Spinal cord (tissue), 9 donors: ENCODE measurements at regions not wholly inside any gene's neighbourhood (a gene's known extent, or its start where the extent isn't known, plus 50 kb on each side); places are given as distances from the start of the nearest gene placed in this dataset.

Source experiments
- DNase-seq, 6 donors: peaks; one replicate each; pipeline versions ENCODE4 v3.0.0 to v3.0.0-alpha.2; 2013 to 2015; ENCODE audit warnings: low spot score in 6 of 6, low read depth in 4 of 6
- H3K27ac ChIP-seq: one replicate; pipeline ENCODE4 v1.5.1; 2013; ENCODE audit warnings: low read depth, low read length, control low read depth
- H3K27me3 ChIP-seq: one replicate; pipeline ENCODE4 v1.6.1; 2013; ENCODE audit warnings: low read length; ENCODE audit not compliant: control insufficient read depth, insufficient read depth
- H3K36me3 ChIP-seq: one replicate; pipeline ENCODE4 v1.6.1; 2013; ENCODE audit warnings: low read length; ENCODE audit not compliant: control insufficient read depth, insufficient read depth
- H3K4me1 ChIP-seq: one replicate; pipeline ENCODE4 v1.6.1; 2013; ENCODE audit warnings: low read length; ENCODE audit not compliant: control insufficient read depth, insufficient read depth
- H3K4me3 ChIP-seq: one replicate; pipeline ENCODE4 v1.5.1; 2013; ENCODE audit warnings: low read depth, low read length, control low read depth
- H3K9me3 ChIP-seq: one replicate; pipeline ENCODE4 v1.6.1; 2013; ENCODE audit warnings: low read length; ENCODE audit not compliant: control insufficient read depth, insufficient read depth
- WGBS: methylation state at CpG from one replicate; pipeline ENCODE4 v1.1.5; 2013; ENCODE audit warnings: missing lambda C conversion rate; ENCODE audit not compliant: insufficient coverage; 5-methylcytosine and 5-hydroxymethylcytosine counted together
- donor health status: healthy.

GRCh38 chr10:61554925-61555324, 101.7 kb upstream of the TMEM26 start:
- no peak overlapping the region for H3K4me3 ChIP-seq
- H3K36me3 ChIP-seq = no peaks in the 10 kb centered on the region
- no peak overlapping the region for H3K27ac ChIP-seq
- H3K4me1 ChIP-seq = no peaks in the 10 kb centered on the region
- no peaks in the 10 kb centered on the region for H3K27me3 ChIP-seq
- WGBS = 100% methylated on average over 1 of the region's 5 CpGs
- no peak for DNase-seq
- H3K9me3 ChIP-seq = no peaks in the 10 kb centered on the region

DNA sequence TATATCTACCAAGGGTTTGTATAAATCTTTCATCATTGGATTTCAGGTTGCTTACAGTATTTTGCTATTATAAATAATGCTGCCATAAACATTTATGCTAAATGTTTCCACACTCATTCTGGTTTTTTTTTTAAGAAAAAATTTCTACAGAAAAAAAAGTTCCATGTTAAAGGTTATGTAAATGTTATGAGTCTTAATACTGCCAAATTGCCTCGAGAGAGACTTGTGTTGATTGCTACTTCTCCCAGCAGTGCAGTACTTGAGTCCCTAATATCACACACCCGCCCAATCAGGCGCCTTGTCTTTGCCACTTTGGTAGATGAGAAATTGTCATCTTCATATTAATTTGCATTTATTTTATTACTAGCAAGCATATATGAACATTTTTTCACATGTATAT, 96.7 kb upstream of the TMEM26 start:
- Histone ChIP-seq H3K4me3 (no peak overlapping the region), H3K27ac (no peak overlapping the region), H3K9me3 (no peaks in the 10 kb centered on the region), H3K36me3 (no peaks in the 10 kb centered on the region), H3K4me1 (no peaks in the 10 kb centered on the region), H3K27me3 (no peaks in the 10 kb centered on the region)
- no CpG with 5 or more reads among the region's 3 CpGs for WGBS
- peak in 1 of 6 donors; percentile 54 for DNase-seq

DNA sequence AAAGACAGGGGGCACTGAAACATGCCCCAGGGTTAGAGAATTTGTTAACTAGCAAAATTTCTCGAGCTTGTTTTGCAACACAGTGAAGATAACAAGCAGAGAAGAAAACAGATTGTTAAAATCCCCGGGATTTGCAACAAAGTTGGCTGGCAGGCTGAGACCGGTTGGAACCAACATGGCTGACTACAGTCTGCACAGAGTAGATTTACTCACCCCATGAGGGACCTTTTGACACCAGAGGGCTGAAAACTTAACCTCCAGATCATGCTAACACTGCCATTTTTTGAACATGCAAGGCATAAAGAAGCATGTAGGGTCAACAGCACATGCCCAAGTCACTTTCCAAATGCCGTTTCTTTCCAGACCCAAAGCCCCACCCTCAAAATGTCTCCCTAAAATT, 95.2 kb upstream of the TMEM26 start:
- Histone ChIP-seq H3K36me3 (no peaks in the 10 kb centered on the region), H3K4me3 (no peak overlapping the region), H3K9me3 (no peaks in the 10 kb centered on the region), H3K27me3 (no peaks in the 10 kb centered on the region), H3K27ac (no peak overlapping the region), H3K4me1 (no peaks in the 10 kb centered on the region)
- 91% methylated on average over 4 of the region's 4 CpGs for WGBS
- DNase-seq = no peak

- Histone ChIP-seq H3K36me3 (no peaks in the 10 kb centered on the region), H3K27ac (no peak overlapping the region), H3K9me3 (no peaks in the 10 kb centered on the region), H3K4me3 (no peak overlapping the region), H3K4me1 (no peaks in the 10 kb centered on the region), H3K27me3 (no peaks in the 10 kb centered on the region)
- no CpG with 5 or more reads among the region's 1 CpG for WGBS
- DNase-seq = no peak
These were observed 94.1 kb upstream of the TMEM26 start for GRCh38 chr10:61547297-61547696.

- Histone ChIP-seq H3K27me3 (no peaks in the 10 kb centered on the region), H3K36me3 (no peaks in the 10 kb centered on the region), H3K4me3 (no peak overlapping the region), H3K4me1 (no peaks in the 10 kb centered on the region), H3K27ac (no peak overlapping the region), H3K9me3 (no peaks in the 10 kb centered on the region)
- 100% methylated on average over 1 of the region's 1 CpG for WGBS
- DNase-seq = no peak
These were observed 92.0 kb upstream of the TMEM26 start for GRCh38 chr10:61545170-61545569.

- no peaks in the 10 kb centered on the region for H3K27me3 ChIP-seq
- DNase-seq = no peak
- 100% methylated on average over 1 of the region's 3 CpGs for WGBS
- H3K4me3 ChIP-seq = no peak overlapping the region
- no peaks in the 10 kb centered on the region for H3K4me1 ChIP-seq
- no peaks in the 10 kb centered on the region for H3K36me3 ChIP-seq
- H3K27ac ChIP-seq = no peak overlapping the region
- H3K9me3 ChIP-seq = no peaks in the 10 kb centered on the region
These were observed 90.7 kb upstream of the TMEM26 start for GRCh38 chr10:61543831-61544230.

DNA sequence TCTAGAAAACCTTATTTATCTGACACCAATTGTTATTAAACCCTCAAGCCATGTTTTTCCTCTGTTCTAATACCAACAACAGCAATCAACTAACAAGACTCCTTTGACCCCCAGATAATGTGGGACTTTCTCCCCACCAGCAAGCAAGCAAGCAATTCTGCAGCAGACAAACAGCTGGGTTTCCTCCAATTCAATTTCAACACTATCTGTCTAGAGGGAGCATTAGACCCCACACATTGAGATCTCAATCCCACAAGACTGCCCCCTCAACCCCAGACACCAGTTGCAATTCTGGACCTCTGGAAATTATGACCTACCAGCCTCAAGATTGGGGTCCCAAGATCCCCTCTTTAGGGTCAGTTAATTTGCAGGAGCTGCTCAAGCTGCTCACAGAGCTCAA, 89.4 kb upstream of the TMEM26 start:
- no peak for DNase-seq
- Histone ChIP-seq H3K27ac (no peak overlapping the region), H3K4me3 (no peak overlapping the region), H3K36me3 (no peaks in the 10 kb centered on the region), H3K9me3 (no peaks in the 10 kb centered on the region), H3K4me1 (no peaks in the 10 kb centered on the region), H3K27me3 (no peaks in the 10 kb centered on the region)

DNA sequence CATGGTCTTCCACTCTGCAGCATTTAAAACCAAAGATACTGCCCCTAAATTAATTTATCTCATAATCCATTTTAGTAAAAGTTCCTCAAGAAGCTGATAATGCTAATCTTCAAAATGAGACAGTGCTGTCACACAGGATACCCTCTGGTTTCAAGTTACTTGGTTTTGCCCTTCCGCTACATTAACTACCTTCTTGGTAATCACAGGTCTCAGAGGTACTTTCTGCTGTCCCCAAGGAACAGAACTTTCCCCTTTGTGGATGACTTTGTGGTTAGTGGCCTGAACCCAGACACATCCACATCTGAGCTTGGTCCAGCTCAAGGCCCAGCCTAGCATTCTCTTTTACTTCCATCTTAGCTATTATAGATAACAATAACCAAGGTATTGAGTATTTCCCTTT, 88.8 kb upstream of the TMEM26 start:
- no peak for DNase-seq
- Histone ChIP-seq H3K27ac (no peak overlapping the region), H3K27me3 (no peaks in the 10 kb centered on the region), H3K4me3 (no peak overlapping the region), H3K4me1 (no peaks in the 10 kb centered on the region), H3K36me3 (no peaks in the 10 kb centered on the region), H3K9me3 (no peaks in the 10 kb centered on the region)
- no CpG with 5 or more reads among the region's 1 CpG for WGBS

DNA sequence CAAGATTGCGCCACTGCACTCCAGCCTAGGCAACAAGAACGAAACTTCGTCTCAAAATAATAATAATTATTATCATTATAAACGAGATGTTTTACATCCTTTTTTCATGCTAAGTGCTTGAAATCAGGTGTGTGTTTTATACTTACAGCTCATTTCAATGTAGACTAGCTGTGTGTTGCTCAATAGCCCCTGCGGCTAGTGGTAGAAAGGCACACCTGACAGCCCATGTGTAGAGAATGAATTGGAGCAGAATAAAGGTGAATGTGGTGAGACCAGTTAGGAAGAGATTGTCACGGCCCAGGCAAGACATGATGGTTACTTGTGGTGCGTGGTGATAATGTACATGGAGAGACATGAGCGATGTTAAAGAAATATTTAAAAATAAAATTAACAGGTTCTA, 86.7 kb upstream of the TMEM26 start:
- 100% methylated on average over 2 of the region's 8 CpGs for WGBS
- no peak overlapping the region for H3K4me3 ChIP-seq
- no peak overlapping the region for H3K27ac ChIP-seq
- DNase-seq = no peak
- H3K36me3 ChIP-seq = no peaks in the 10 kb centered on the region
- H3K27me3 ChIP-seq = no peaks in the 10 kb centered on the region
- no peaks in the 10 kb centered on the region for H3K9me3 ChIP-seq
- no peaks in the 10 kb centered on the region for H3K4me1 ChIP-seq

- Histone ChIP-seq H3K27me3 (no peaks in the 10 kb centered on the region), H3K9me3 (no peaks in the 10 kb centered on the region), H3K27ac (no peak overlapping the region), H3K4me1 (no peaks in the 10 kb centered on the region), H3K4me3 (no peak overlapping the region), H3K36me3 (no peaks in the 10 kb centered on the region)
- WGBS = no CpG with 5 or more reads among the region's 1 CpG
- DNase-seq = no peak
These were observed 76.0 kb upstream of the TMEM26 start for GRCh38 chr10:61529208-61529607.
